ENCODE measurements at regions not wholly inside any gene's neighbourhood (a gene's known extent, or its start where the extent isn't known, plus 50 kb on each side); places are given as distances from the start of the nearest gene placed in this dataset.

DNA sequence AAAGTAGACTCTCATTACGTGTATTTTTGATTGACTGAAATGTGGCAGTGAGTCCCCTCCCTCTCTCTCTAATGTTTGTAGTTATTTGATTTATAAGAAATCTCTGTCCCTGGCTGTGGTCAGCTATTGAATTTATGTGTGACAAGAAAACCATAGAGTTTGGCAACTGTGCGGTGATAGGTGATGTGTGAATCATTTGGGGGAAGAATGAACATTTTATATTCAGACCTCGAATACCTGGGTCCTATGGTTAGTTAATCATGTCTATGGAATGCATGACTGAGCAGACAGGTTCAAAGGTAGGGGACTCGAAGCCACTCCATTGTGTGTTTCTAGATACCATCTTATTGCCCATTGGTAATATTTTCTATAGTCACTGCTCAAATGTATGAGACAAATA is 712.1 kb downstream of the MECOM start:
- H3K23ac ChIP-seq (ENCODE audit: low read depth, low read length) = no peak overlapping the region
- no peak overlapping the region for H3K27ac ChIP-seq (ENCODE audit: insufficient read depth, low read length)
- H3K79me1 ChIP-seq (ENCODE audit: low read depth in 1 of 2, low read length in 2 of 2) = no peaks in the 10 kb centered on the region
- H3K4ac ChIP-seq (ENCODE audit: low read depth, low read length) = no peak overlapping the region
- TF ChIP-seq RCOR1 (IDR thresholded peaks at IDR 0.05; ENCODE audit: insufficient replicate concordance, low read length) (no peak), NFE2L2 (IDR thresholded peaks at IDR 0.05; ENCODE audit: low read depth, low read length) (no peak), FOS (IDR thresholded peaks at IDR 0.05; ENCODE audit: low read depth, low read length) (no peak), MXI1 (IDR thresholded peaks at IDR 0.05; ENCODE audit: borderline replicate concordance, low read depth, low read length) (no peak), CHD1 (IDR thresholded peaks at IDR 0.05; ENCODE audit: low read depth, low read length) (no peak), MAFK (IDR thresholded peaks at IDR 0.05; ENCODE audit: low read depth, low read length) (no peak), SMC3 (IDR thresholded peaks at IDR 0.05; ENCODE audit: low read depth, low read length) (no peak), RAD21 (IDR thresholded peaks at IDR 0.05; ENCODE audit: low read length) (no peak)
- TF ChIP-seq, protein P1, sequence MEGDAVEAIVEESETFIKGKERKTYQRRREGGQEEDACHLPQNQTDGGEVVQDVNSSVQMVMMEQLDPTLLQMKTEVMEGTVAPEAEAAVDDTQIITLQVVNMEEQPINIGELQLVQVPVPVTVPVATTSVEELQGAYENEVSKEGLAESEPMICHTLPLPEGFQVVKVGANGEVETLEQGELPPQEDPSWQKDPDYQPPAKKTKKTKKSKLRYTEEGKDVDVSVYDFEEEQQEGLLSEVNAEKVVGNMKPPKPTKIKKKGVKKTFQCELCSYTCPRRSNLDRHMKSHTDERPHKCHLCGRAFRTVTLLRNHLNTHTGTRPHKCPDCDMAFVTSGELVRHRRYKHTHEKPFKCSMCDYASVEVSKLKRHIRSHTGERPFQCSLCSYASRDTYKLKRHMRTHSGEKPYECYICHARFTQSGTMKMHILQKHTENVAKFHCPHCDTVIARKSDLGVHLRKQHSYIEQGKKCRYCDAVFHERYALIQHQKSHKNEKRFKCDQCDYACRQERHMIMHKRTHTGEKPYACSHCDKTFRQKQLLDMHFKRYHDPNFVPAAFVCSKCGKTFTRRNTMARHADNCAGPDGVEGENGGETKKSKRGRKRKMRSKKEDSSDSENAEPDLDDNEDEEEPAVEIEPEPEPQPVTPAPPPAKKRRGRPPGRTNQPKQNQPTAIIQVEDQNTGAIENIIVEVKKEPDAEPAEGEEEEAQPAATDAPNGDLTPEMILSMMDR (conservative IDR thresholded peaks at IDR 0.05; ENCODE audit: low read depth, low read length) = no peak
- TF ChIP-seq, protein P2, sequence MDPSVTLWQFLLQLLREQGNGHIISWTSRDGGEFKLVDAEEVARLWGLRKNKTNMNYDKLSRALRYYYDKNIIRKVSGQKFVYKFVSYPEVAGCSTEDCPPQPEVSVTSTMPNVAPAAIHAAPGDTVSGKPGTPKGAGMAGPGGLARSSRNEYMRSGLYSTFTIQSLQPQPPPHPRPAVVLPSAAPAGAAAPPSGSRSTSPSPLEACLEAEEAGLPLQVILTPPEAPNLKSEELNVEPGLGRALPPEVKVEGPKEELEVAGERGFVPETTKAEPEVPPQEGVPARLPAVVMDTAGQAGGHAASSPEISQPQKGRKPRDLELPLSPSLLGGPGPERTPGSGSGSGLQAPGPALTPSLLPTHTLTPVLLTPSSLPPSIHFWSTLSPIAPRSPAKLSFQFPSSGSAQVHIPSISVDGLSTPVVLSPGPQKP (IDR thresholded peaks at IDR 0.05; ENCODE audit: borderline replicate concordance, low read depth, low read length) = no peak
- H3K4me1 ChIP-seq (ENCODE audit: control insufficient read depth, insufficient read depth, low read length) = no peaks in the 10 kb centered on the region
- no CpG with 5 or more reads among the region's 4 CpGs for WGBS, 2 experiments (ENCODE audit: extremely low coverage in 2 of 2, insufficient read length in 1 of 2)
- H3K36me3 ChIP-seq (ENCODE audit: control insufficient read depth, insufficient read depth, low read length) = no peaks in the 10 kb centered on the region
- BruUV-seq (replicated peaks) = no TSS peak
- no peak overlapping the region for H3K56ac ChIP-seq (ENCODE audit: extremely low read depth, insufficient read depth, low read length)
- ChIA-PET POLR2A (ENCODE audit: unreplicated experiment) (no interaction called here), CTCF (interaction anchor here (1.0 kb wide), 1 partner anchor 718 kb away, joined by 3 read pairs; no protein-coding TSS in a partner anchor)
- no peak overlapping the region for H4K91ac ChIP-seq (ENCODE audit: insufficient read depth, low read depth, low read length)
- H4K20me1 ChIP-seq (ENCODE audit: insufficient read depth, low read length) = no peaks in the 10 kb centered on the region
- H3K4me2 ChIP-seq (ENCODE audit: low read depth, low read length) = no peak overlapping the region
- DNase-seq (no peak), ATAC-seq (ENCODE audit: low read depth) (no peak)
- no peak overlapping the region for H2AFZ ChIP-seq (replicated peaks; ENCODE audit: low read length, poor library complexity)
- H2BK20ac ChIP-seq (ENCODE audit: low read depth, low read length) = no peak overlapping the region
- in situ Hi-C loops (cut with MboI; ENCODE audit: low sequenced_read_pairs) (no loop called here), dilution Hi-C loops (cut with HindIII; ENCODE audit: low sequenced_read_pairs, unreplicated experiment) (no loop called here), intact Hi-C loops (cut with micrococcal nuclease) (no loop called here)
- no peak overlapping the region for H3K18ac ChIP-seq (ENCODE audit: low read depth, low read length)
- H4K5ac ChIP-seq (ENCODE audit: low read depth, low read length) = no peak overlapping the region
- H2BK120ac ChIP-seq (ENCODE audit: low read depth, low read length) = no peak overlapping the region
- H2BK15ac ChIP-seq (ENCODE audit: low read depth, low read length) = no peak overlapping the region
- no peaks in the 10 kb centered on the region for H3K9me3 ChIP-seq (ENCODE audit: control insufficient read depth, insufficient read depth, low read length)
- H4K8ac ChIP-seq (ENCODE audit: low read depth in 2 of 2, low read length in 2 of 2) = no peak overlapping the region
- H3K9ac ChIP-seq (ENCODE audit: low read depth, low read length) = no peak overlapping the region
- H3K9me1 ChIP-seq (ENCODE audit: insufficient read depth, low read length) = no peaks in the 10 kb centered on the region
- no peak overlapping the region for H2AK5ac ChIP-seq (ENCODE audit: low read depth, low read length)
- H3K27me3 ChIP-seq (ENCODE audit: control insufficient read depth, insufficient read depth, low read length) = no peaks in the 10 kb centered on the region
- H3K14ac ChIP-seq (replicated peaks; ENCODE audit: low read depth, low read length) = no peak overlapping the region
- H2BK5ac ChIP-seq (ENCODE audit: low read depth, low read length, poor library complexity, severe bottlenecking) = no peak overlapping the region
- H2AK9ac ChIP-seq (replicated peaks; ENCODE audit: low read depth, low read length, poor library complexity) = no peak overlapping the region
- no peak overlapping the region for H3K4me3 ChIP-seq (ENCODE audit: insufficient read depth, low read depth, low read length)
